Skeletal muscle tissue (tissue), 3 donors: ENCODE measurements at regions not wholly inside any gene's neighbourhood (a gene's known extent, or its start where the extent isn't known, plus 50 kb on each side); places are given as distances from the start of the nearest gene placed in this dataset.
"Not testable (repeated sequence)": the region's sequence is repeated elsewhere in the genome, so short reads cannot be mapped to it uniquely, and the experiment has no call there.

ENCODE experiments used
- H3K27ac ChIP-seq: one replicate; pipeline ENCODE4 v1.7.0; 2013; ENCODE audit warnings: mild to moderate bottlenecking, low read depth, low read length, inconsistent platforms
- H3K27me3 ChIP-seq, 3 donors: one replicate each; pipeline ENCODE4 v1.7.0; 2013; ENCODE audit warnings: low read length in 3 of 3; ENCODE audit not compliant: control insufficient read depth in 3 of 3, insufficient read depth in 3 of 3
- H3K36me3 ChIP-seq, 3 donors: one replicate each; pipeline ENCODE4 v1.7.0; 2013; ENCODE audit warnings: low read length in 3 of 3; ENCODE audit not compliant: control insufficient read depth in 3 of 3, insufficient read depth in 3 of 3
- H3K4me1 ChIP-seq, 3 donors: one replicate each; pipeline ENCODE4 v1.7.0; 2013; ENCODE audit warnings: low read length in 3 of 3, mild to moderate bottlenecking in 3 of 3; ENCODE audit not compliant: control insufficient read depth in 3 of 3, insufficient read depth in 3 of 3
- H3K4me3 ChIP-seq, 3 donors: one replicate each; pipeline ENCODE4 v1.7.0; 2013; ENCODE audit warnings: low read length in 3 of 3
- H3K9ac ChIP-seq, 3 donors: one replicate each; pipeline ENCODE4 v1.7.0; 2013; ENCODE audit warnings: low read length in 3 of 3, mild to moderate bottlenecking in 3 of 3, moderate library complexity in 2 of 3, low read depth in 1 of 3
- H3K9me3 ChIP-seq, 3 donors: one replicate each; pipeline ENCODE4 v1.7.0; 2013; ENCODE audit warnings: low read length in 3 of 3; ENCODE audit not compliant: control insufficient read depth in 3 of 3
- donor health status: Osteomylitis.

DNA sequence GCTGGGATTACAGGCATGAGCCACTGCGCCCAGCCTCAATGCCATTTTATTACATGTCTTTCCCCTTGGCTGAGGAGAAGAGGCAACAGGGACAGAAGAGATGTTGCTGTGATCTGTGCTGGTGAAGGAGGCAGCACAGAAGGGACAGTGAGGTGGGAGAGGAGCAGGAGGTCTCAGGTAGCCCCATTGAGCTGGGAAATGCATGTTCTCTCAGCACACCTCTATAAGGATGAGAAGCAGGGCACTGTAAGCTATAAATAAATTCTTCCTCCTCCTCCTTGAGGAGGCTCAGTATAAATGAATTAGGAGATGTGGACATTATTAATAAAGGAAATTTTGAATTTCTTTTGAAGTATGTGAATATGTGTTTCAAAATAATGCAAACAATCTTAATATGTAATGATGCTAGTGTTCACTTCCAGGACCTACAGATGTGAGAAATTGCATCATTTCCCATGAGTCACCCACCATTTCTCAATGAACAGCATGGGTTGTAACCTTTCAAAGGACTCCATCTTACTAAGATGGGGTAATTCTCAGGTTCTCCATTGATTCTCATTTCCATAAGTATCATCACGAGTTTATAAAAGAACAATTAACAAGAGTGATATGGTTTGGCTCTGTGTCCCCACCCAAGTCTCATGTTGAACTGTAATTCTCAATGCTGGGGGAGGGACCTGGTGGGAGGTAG is 88.9 kb upstream of the ODAD2 start:
- no peak overlapping the region for H3K4me3 ChIP-seq
- no peaks in the 10 kb centered on the region for H3K27me3 ChIP-seq
- H3K4me1 ChIP-seq = no peaks in the 10 kb centered on the region
- no peak overlapping the region for H3K9ac ChIP-seq
- no peaks in the 10 kb centered on the region for H3K9me3 ChIP-seq
- H3K36me3 ChIP-seq = peaks cover 0 to 12% (median 3%) of the 10 kb centered on the region in 3 donors
- no peak overlapping the region for H3K27ac ChIP-seq

DNA sequence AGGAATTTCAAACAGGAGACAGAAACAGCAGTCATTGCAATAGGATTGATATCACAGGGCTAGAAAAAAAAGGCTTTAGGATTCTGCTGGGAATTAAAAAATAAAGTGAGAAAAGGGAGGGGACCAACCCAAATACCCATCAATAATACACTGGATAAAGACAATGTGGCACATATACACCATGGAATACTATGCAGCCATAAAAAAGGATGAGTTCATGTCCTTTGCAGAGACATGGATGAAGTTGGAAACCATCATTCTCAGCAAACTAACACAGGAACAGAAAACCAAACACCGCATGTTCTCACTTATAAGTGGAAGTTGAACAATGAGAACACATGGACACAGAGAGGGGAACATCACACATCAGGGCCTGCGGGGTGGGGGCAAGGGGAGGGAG is 86.9 kb upstream of the ODAD2 start:
- not testable (repeated sequence) for H3K4me1 ChIP-seq, H3K9me3 ChIP-seq, H3K4me3 ChIP-seq, H3K9ac ChIP-seq, H3K27me3 ChIP-seq, H3K27ac ChIP-seq
- H3K36me3 ChIP-seq = peaks cover 0 to 12% (median 3%) of the 10 kb centered on the region in 3 donors

DNA sequence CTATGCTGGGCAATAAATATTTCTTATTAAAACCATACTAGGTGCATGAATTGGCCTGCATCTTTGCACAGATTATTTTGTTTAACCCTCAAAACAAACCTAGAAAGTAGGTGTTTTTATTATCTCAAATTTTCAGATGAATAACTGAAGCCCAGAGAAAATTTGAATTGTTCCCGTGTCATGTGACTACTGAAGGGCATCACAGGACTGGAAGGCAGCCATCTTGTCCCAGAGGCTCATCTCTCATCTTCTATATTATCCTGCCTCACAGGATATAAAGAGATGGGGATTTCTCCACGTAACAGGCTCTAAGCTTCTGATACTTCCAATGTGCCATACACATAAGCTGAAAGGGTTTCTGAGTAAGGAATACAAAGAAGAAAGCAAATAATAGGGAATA is 84.0 kb upstream of the ODAD2 start:
- H3K9me3 ChIP-seq = no peaks in the 10 kb centered on the region
- no peaks in the 10 kb centered on the region for H3K27me3 ChIP-seq
- no peak overlapping the region for H3K27ac ChIP-seq
- H3K4me1 ChIP-seq = no peaks in the 10 kb centered on the region
- H3K9ac ChIP-seq = no peak overlapping the region
- H3K4me3 ChIP-seq = no peak overlapping the region
- peaks cover 0 to 3% (median 3%) of the 10 kb centered on the region in 3 donors for H3K36me3 ChIP-seq

DNA sequence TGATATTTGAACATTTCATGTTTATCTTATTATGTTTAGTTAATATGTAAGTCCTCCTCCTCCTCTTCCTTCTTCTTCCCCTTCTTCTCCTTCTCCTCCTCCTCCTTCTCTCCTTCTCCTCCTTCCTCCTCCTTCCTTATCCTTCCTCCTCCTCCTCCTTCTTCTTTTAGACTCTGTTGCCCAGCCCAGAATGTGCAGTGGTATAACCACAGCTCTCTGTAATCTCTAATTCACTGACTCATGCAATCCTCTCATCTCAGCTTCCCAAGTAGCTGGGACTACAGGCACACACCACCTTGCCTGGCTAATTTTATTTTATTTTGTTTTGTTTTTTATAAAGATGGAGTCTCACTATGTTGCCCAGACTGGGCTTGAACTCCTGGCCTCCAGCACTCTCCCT is 83.4 kb upstream of the ODAD2 start:
- H3K9ac ChIP-seq = no peak overlapping the region
- H3K27me3 ChIP-seq = no peaks in the 10 kb centered on the region
- no peaks in the 10 kb centered on the region for H3K4me1 ChIP-seq
- H3K27ac ChIP-seq = no peak overlapping the region
- peaks cover 0 to 3% (median 3%) of the 10 kb centered on the region in 3 donors for H3K36me3 ChIP-seq
- no peaks in the 10 kb centered on the region for H3K9me3 ChIP-seq
- no peak overlapping the region for H3K4me3 ChIP-seq

DNA sequence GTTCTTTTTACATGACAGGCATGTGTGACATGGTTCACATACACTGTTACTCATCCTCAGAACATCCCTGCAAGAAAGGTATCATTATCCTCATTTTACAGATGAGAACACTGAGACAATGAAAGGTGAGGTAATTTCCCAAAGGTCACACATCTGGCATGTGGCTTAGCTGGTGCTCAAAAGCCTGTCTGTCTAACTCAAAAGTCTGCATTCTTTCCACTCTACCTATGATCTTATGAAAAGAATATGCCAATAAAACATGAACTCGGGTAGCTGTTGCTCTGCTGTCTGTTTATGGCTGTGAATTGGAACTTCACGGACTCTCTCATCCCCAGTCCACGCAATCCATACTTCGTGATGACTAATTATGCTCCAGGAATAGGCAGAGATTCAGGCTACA is 79.0 kb upstream of the ODAD2 start:
- Histone ChIP-seq H3K36me3 (peaks cover 0 to 8% (median 4%) of the 10 kb centered on the region in 3 donors), H3K9ac (no peak overlapping the region), H3K27me3 (no peaks in the 10 kb centered on the region), H3K27ac (no peak overlapping the region), H3K4me3 (no peak overlapping the region), H3K9me3 (peaks cover 0 to 2% (median 0%) of the 10 kb centered on the region in 3 donors), H3K4me1 (no peaks in the 10 kb centered on the region)

DNA sequence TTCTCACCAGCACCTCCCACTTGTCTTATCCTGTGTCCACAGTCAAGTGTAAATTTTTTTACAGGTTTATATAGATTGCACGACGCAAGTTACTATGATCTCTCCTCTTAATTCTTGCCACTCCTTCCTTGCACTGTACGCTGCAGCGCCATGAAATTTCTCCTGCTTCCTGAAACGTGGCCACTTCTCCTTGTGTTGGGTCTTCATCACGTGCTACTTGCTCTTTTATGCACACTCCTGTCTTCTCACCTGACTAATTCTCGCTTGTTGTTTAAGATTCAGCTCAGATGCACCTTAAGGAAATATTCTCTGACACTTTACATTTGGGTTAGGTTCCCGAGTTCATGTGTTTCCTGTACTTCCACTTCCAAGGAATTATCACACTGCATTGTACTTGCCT is 76.5 kb upstream of the ODAD2 start:
- no peak overlapping the region for H3K27ac ChIP-seq
- H3K27me3 ChIP-seq = no peaks in the 10 kb centered on the region
- peaks cover 0 to 8% (median 4%) of the 10 kb centered on the region in 3 donors for H3K36me3 ChIP-seq
- no peak overlapping the region for H3K9ac ChIP-seq
- peaks cover 0 to 2% (median 0%) of the 10 kb centered on the region in 3 donors for H3K9me3 ChIP-seq
- H3K4me1 ChIP-seq = no peaks in the 10 kb centered on the region
- H3K4me3 ChIP-seq = no peak overlapping the region

DNA sequence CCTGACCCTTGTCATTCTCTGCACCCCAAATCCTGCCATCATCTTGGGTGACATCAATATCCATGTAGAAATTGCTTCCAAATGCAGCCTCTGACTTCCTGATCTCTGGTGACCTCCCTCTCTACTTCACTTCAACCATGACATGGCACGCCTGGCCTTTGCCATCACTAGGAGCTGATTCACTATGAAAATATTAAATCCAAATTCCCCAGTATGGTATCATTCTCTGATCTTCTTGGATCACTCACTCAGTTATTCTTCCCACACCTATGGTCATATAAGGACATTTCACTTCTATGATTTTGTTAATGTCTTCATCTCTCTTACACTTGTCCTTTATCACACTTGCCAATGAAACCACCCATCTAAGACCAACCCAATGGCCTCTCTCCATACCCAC is 73.7 kb upstream of the ODAD2 start:
- H3K27me3 ChIP-seq = no peaks in the 10 kb centered on the region
- no peak overlapping the region for H3K9ac ChIP-seq
- peaks cover 0 to 2% (median 0%) of the 10 kb centered on the region in 3 donors for H3K9me3 ChIP-seq
- H3K27ac ChIP-seq = no peak overlapping the region
- H3K4me3 ChIP-seq = no peak overlapping the region
- no peaks in the 10 kb centered on the region for H3K4me1 ChIP-seq
- H3K36me3 ChIP-seq = peaks cover 0 to 13% (median 4%) of the 10 kb centered on the region in 3 donors

DNA sequence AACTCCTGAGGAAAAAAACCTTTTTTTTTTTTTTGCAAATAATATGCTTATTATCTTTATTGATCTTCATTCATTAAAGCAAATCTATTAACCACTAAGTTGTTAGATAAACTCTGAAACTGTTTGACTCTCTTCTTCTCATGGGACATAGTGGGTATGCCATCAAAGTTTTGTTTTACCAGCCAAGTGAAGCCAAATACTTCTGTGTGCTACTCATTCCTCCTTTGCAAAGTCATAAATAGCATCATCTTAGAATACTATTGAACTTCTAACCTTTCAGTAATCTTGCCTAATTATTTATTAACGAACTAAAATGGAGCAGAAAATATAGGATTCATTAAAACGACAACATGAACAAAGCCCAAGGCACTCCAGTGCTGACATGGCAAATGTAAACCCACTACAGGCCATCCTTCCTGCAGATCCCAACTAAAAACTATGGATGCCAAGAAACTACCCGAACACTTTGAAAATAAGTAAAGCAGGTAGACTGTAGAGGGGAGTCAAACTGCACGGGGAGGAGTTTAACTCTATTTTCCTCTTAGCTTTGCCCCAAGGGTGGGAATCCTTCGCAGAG is 61.2 kb upstream of the ODAD2 start:
- no peak overlapping the region for H3K4me3 ChIP-seq
- H3K4me1 ChIP-seq = peaks cover 0 to 5% (median 0%) of the 10 kb centered on the region in 3 donors
- no peak overlapping the region for H3K27ac ChIP-seq
- peaks cover 7 to 10% (median 7%) of the 10 kb centered on the region in 3 donors for H3K36me3 ChIP-seq
- no peak overlapping the region for H3K9ac ChIP-seq
- no peaks in the 10 kb centered on the region for H3K27me3 ChIP-seq
- H3K9me3 ChIP-seq = no peaks in the 10 kb centered on the region

DNA sequence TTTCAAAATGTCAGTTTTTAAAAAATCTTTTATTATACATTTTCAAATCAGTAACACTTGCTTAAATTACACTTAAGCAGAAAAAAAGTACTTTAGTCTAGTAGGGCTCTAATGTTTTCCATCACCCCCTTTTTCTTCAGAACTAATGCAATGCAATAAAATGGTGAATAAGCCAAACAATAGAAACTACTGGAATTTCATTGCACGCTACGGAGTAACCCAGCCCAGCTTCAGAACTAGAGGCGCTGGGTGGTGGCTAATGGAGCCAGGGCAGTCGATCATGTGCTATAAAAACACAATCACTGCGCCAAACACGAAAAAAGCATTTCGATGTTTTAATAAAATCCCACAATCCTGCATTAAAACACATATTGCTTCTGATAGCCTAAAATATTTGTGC is 59.9 kb upstream of the ODAD2 start:
- Histone ChIP-seq H3K9me3 (no peaks in the 10 kb centered on the region), H3K27ac (no peak overlapping the region), H3K4me3 (no peak overlapping the region), H3K36me3 (peaks cover 7 to 10% (median 7%) of the 10 kb centered on the region in 3 donors), H3K27me3 (no peaks in the 10 kb centered on the region), H3K4me1 (peaks cover 0 to 5% (median 0%) of the 10 kb centered on the region in 3 donors), H3K9ac (no peak overlapping the region)

DNA sequence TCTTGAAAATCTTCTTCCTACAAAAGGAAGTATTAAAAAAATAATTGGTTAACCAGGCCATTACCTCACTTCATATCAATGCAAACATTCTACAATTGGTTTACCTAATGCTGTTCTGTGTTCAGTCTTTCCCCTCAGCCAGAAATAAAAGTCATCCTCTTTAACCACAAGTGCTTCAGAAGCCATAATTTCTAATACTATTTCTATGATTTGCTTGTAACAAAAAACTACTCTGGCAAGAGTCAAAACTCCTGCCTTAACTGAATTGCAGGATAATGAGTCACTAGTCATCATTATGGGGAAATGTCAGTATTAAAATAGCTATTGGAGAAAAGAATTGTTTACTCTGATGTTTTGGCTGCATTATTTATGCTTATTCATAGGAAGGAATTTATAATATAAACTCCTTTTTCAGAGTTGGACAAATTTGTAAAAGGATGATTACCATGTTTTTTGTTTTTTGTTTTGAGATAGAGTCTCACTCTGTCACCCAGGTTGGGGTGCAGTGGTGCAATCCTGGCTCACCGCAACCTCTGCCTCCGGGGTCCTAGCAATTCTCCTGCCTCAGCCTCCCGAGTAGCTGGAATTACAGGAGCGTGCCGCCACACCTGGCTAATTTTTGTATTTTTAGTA is 55.5 kb upstream of the ODAD2 start:
- H3K9me3 ChIP-seq = no peaks in the 10 kb centered on the region
- H3K4me3 ChIP-seq = no peak overlapping the region
- peak overlapping the region; percentile 21 for H3K27ac ChIP-seq
- H3K4me1 ChIP-seq = no peaks in the 10 kb centered on the region
- no peaks in the 10 kb centered on the region for H3K27me3 ChIP-seq
- H3K36me3 ChIP-seq = peaks cover 7 to 10% (median 7%) of the 10 kb centered on the region in 3 donors
- no peak overlapping the region for H3K9ac ChIP-seq
